Keratinocyte (primary cell): ENCODE measurements at regions not wholly inside any gene's neighbourhood (a gene's known extent, or its start where the extent isn't known, plus 50 kb on each side); places are given as distances from the start of the nearest gene placed in this dataset.

Experiments used
- EZH2 ChIP-seq: IDR thresholded peaks from one replicate; pipeline ENCODE4 v1.6.1; 2012; ENCODE audit warnings: inconsistent platforms, mild to moderate bottlenecking, low read length, moderate library complexity
- TF ChIP-seq, protein P1 (sequence below), 3 experiments: IDR thresholded peaks in 1 of 3; conservative IDR thresholded peaks in 1 of 3; optimal IDR thresholded peaks in 1 of 3; 2 replicates in 2 of 3; 3 replicates in 1 of 3; pipeline versions ENCODE3 to v1.5.1; 2011; ENCODE audit warnings: low read length in 3 of 3, mild to moderate bottlenecking in 3 of 3, moderate library complexity in 2 of 3, control low read depth in 1 of 3, inconsistent platforms in 1 of 3; ENCODE audit not compliant: insufficient read depth in 2 of 3; ENCODE audit errors: extremely low read depth in 1 of 3

DNA sequence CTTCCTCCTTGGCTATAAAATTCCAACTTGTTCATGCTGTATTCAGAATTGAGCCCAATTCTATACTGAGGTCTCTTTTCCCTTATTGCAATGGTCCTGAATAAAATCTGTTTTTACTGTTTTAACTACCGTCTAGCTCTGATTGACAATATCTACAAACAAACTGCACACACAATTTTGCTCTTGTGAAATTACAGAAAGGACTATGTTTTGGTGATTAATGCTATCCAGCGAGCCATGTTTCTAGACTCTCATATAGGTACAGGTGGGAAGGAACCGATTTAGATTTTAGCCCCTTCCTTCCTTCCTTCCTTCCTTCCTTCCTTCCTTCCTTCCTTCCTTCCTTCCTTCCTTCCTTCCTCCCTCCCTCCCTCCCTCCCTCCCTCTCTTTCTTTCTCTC lies 254.4 kb downstream of the SLC4A3 start:
- TF ChIP-seq, protein P1, sequence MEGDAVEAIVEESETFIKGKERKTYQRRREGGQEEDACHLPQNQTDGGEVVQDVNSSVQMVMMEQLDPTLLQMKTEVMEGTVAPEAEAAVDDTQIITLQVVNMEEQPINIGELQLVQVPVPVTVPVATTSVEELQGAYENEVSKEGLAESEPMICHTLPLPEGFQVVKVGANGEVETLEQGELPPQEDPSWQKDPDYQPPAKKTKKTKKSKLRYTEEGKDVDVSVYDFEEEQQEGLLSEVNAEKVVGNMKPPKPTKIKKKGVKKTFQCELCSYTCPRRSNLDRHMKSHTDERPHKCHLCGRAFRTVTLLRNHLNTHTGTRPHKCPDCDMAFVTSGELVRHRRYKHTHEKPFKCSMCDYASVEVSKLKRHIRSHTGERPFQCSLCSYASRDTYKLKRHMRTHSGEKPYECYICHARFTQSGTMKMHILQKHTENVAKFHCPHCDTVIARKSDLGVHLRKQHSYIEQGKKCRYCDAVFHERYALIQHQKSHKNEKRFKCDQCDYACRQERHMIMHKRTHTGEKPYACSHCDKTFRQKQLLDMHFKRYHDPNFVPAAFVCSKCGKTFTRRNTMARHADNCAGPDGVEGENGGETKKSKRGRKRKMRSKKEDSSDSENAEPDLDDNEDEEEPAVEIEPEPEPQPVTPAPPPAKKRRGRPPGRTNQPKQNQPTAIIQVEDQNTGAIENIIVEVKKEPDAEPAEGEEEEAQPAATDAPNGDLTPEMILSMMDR (optimal IDR thresholded peaks at IDR 0.05 in 1 of 3, IDR thresholded peaks at IDR 0.05 in 1 of 3, conservative IDR thresholded peaks at IDR 0.05 in 1 of 3; ENCODE audit: extremely low read depth in 1 of 3, insufficient read depth in 2 of 3, low read length in 3 of 3), result no peak
- no peak for TF ChIP-seq EZH2
